Mucosa of gallbladder (tissue), 1 donor: ENCODE measurements at regions not wholly inside any gene's neighbourhood (a gene's known extent, or its start where the extent isn't known, plus 50 kb on each side); places are given as distances from the start of the nearest gene placed in this dataset.
"Not testable (repeated sequence)": the region's sequence is repeated elsewhere in the genome, so short reads cannot be mapped to it uniquely, and the experiment has no call there.

Source experiments
- DNase-seq: peaks from one replicate; pipeline ENCODE4 v3.0.0-alpha.2; 2020; ENCODE audit warnings: low spot score
- donor health status: DM: no; HTN: no; CAD: no.

GRCh38 chr3:63096248-63097058 is 181.7 kb upstream of the SYNPR start:
- no peak for DNase-seq

- no peak for DNase-seq
Measured at GRCh38 chr3:63097396-63097795, 180.7 kb upstream of the SYNPR start.

- no peak for DNase-seq
Measured at GRCh38 chr3:63116922-63117321, 161.2 kb upstream of the SYNPR start.

- DNase-seq = no peak
Measured at GRCh38 chr3:63124090-63124489, 154.0 kb upstream of the SYNPR start.

GRCh38 chr3:63126530-63126929 is 151.6 kb upstream of the SYNPR start:
- no peak for DNase-seq

GRCh38 chr3:63128380-63128779 is 149.7 kb upstream of the SYNPR start:
- no peak for DNase-seq

GRCh38 chr3:63130625-63131024 is 147.5 kb upstream of the SYNPR start:
- no peak for DNase-seq

- DNase-seq = no peak
Measured at GRCh38 chr3:63132461-63133250, 145.5 kb upstream of the SYNPR start.

GRCh38 chr3:63135367-63135766 is 142.7 kb upstream of the SYNPR start:
- no peak for DNase-seq

- not testable (repeated sequence) for DNase-seq
Measured at GRCh38 chr3:63136249-63136648, 141.9 kb upstream of the SYNPR start.

GRCh38 chr3:63142681-63143080 is 135.4 kb upstream of the SYNPR start:
- no peak for DNase-seq

GRCh38 chr3:63146154-63146553 is 132.0 kb upstream of the SYNPR start:
- no peak for DNase-seq

- DNase-seq = no peak
Measured at GRCh38 chr3:63150880-63151279, 127.2 kb upstream of the SYNPR start.

- no peak for DNase-seq
Measured at GRCh38 chr3:63151897-63152296, 126.2 kb upstream of the SYNPR start.

GRCh38 chr3:63159764-63160163 is 118.3 kb upstream of the SYNPR start:
- no peak for DNase-seq

GRCh38 chr3:63167113-63167512 is 111.0 kb upstream of the SYNPR start:
- DNase-seq = no peak

- no peak for DNase-seq
Measured at GRCh38 chr3:63168179-63168578, 109.9 kb upstream of the SYNPR start.

GRCh38 chr3:63179862-63180522 is 98.1 kb upstream of the SYNPR start:
- no peak for DNase-seq

GRCh38 chr3:63192248-63192647 is 85.9 kb upstream of the SYNPR start:
- DNase-seq = peak; percentile 67

GRCh38 chr3:63193647-63194046 is 84.5 kb upstream of the SYNPR start:
- DNase-seq = no peak

GRCh38 chr3:63199606-63200005 is 78.5 kb upstream of the SYNPR start:
- no peak for DNase-seq

GRCh38 chr3:63202529-63202928 is 75.6 kb upstream of the SYNPR start:
- no peak for DNase-seq
